Activated CD4-positive, alpha-beta T cell treated with anti-CD3 and anti-CD28 coated beads, Interleukin-10, Interleukin-2, amounts not matched to agents 100 ng/mL and 50 ng/mL, durations not matched to agents 16 hours and 8 hours (primary cell): ENCODE measurements at regions not wholly inside any gene's neighbourhood (a gene's known extent, or its start where the extent isn't known, plus 50 kb on each side); places are given as distances from the start of the nearest gene placed in this dataset.
A peak's percentile ranks its signal among the peaks of the same experiment; 100 is the strongest.
"Not testable (repeated sequence)": the region's sequence is repeated elsewhere in the genome, so short reads cannot be mapped to it uniquely, and the experiment has no call there.

Experiments used
- DNase-seq: peaks from one replicate; pipeline ENCODE4 v3.0.0-alpha.2; 2020

GRCh38 chr7:130850956-130851355, 116.9 kb upstream of the KLF14 start:
- DNase-seq: no peak

- DNase-seq: no peak
Observed at GRCh38 chr7:130852867-130853266, 118.9 kb upstream of the KLF14 start.

DNA sequence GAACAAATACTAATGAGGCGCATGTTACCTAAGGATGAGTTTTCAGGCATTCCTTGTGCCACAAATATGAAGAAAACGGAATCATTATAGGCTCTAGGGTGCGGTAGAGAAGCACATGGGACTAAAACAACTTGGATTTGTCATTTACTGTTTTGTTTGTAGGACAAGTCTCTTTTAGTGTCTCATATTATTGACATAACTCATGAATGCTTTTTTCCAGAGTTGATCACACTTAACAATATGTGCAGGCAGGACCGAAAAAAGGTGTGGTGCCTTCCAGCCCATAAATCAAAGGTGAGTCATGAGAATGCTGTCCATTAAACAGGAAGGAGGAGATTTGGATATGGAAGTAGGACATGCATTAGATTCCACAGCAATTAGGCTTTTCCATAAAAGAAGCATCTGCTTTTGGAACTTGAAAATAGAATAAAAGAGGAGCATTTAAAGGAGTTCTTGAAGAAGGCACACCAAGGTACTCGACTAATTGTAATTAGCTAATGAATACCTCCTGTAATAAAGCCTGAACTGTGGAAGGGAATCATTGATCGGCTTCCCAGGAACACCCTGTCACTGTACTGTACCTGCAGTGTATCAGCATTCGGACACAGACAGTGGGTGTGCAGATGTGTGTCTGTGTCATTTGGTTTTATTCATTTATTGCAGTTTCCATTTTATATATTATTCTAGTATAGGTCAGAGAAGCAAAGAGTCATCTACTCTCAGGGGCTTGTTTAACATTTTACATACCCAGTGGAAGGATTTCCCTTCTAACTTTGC, 119.7 kb upstream of the KLF14 start:
- no peak for DNase-seq

GRCh38 chr7:130854481-130854880, 120.5 kb upstream of the KLF14 start:
- DNase-seq: no peak

DNA sequence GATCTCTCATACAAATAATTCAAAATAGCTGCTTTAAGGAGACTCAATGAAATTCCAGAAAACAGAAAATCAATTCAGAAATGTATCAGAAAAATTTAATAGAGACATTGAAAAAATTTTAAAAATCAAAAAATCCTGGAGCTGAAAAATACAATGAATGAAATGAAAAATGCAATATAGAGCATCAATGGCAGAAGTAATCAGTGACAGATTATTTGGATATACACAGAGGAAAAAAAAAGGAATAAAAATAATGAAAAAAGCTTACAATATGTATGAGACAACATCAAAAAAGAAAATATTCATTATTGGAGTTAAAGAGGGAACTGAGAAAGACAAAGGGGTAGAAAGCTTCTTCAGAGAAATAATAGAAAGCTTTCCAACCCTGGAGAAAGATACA, 122.9 kb upstream of the KLF14 start:
- DNase-seq: no peak

GRCh38 chr7:130860832-130861231, 126.8 kb upstream of the KLF14 start:
- DNase-seq: not testable (repeated sequence)

- DNase-seq: no peak
Observed at GRCh38 chr7:130865408-130866236, 131.6 kb upstream of the KLF14 start.

GRCh38 chr7:130867039-130867438, 133.0 kb upstream of the KLF14 start:
- DNase-seq: no peak

DNA sequence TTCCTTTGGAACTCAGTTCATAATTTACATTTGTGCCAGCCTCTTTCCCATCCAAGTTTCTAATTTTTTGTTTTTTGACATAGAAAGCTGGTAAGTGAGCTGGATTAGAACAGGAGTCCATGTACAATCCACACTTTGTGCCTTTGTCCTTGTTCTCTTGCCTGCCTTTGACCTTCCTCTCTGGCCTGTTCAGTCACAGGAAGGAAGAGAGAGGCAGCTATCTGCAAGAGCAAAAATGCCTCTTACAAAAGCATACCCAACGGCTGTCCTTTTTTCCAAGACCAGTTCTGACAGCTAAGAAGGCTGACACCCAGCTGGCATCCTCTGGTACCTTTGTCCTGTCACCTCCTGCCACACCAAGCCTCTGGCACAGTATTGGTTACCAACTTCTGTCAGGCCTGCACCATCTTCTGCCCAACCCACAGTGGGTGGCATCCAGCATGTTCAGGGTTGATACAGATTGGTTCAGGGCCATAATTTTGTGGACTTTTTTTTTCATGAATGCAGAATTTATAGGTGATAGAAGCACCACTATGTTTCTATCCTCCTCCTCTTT, 133.7 kb upstream of the KLF14 start:
- DNase-seq: no peak

DNA sequence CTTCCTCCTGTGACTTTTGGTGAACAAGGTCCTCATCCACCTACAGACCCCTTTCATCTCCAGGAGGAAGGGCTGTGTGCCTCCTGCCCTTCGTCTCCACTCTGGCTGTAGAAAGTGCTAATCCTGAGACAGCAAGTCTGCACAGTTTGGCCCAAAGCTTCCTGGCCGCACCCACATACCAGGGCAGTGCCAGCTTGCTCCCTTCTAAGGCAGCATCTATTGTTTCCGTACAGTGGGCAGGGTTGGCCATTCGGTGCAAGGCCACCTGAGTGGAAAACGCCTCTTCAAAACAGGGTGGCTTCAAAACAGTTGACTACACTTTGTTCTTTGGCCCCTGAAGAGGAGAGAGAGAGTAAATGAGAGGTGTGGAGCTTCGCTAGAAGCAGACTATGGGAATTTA, 134.1 kb upstream of the KLF14 start:
- no peak for DNase-seq

DNA sequence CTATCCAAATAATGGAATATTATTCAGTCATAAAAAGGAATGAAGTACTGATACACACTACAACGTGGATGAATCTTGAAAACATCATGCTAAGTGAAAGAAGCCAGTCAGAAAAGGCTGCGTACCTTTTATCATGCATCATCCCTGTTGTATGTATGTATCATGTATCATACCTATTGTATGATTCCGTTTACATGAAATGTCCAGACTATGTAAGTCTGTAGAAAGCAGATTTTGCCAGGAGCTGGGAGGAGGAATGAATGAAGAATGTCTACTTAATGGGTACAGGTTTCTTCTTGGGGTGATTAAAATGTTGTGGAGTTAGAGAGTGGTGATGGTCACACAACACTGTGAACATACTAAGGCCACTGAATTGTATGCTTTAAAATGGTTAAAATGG, 135.9 kb upstream of the KLF14 start:
- DNase-seq: no peak

GRCh38 chr7:130872341-130872740, 138.3 kb upstream of the KLF14 start:
- DNase-seq: no peak

DNA sequence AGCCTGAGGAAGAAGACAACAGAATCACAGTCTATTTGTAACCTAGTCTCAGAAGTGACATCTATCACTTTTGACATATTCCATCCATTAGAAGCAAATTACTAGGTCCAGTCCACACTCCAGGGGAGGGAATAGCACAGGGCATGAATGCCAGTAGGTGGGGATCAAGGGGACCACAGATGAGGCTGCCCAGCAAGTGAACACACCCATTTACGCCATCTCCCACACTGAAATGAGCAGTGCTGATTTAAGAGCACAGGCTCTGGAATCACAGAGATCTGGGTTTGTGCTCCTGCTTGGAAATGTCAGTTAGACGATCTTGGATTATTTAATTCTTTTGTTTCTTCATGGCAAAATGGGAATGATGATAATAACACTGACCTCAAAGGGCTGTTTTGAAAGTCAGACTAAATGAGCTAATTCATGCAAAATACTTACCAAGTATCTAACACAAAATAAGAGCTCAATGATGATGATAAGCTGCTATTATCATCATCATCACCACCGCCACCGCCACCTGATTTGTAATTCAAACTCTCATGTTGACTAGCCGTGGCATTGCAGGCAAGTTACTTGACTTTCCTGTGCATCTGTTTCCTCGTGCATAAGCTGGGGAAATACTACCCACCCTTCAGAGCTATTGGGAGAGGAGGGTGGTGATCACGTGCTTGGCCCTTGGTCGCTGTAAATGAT, 138.9 kb upstream of the KLF14 start:
- no peak for DNase-seq

- DNase-seq: no peak
Observed at GRCh38 chr7:130874071-130874915, 140.3 kb upstream of the KLF14 start.

GRCh38 chr7:130875265-130875741, 141.3 kb upstream of the KLF14 start:
- peak; percentile 57 for DNase-seq

GRCh38 chr7:130875901-130876300, 141.9 kb upstream of the KLF14 start:
- DNase-seq: no peak

GRCh38 chr7:130877236-130877990, 143.4 kb upstream of the KLF14 start:
- no peak for DNase-seq

- no peak for DNase-seq
Observed at GRCh38 chr7:130877991-130878305, 143.9 kb upstream of the KLF14 start.

DNA sequence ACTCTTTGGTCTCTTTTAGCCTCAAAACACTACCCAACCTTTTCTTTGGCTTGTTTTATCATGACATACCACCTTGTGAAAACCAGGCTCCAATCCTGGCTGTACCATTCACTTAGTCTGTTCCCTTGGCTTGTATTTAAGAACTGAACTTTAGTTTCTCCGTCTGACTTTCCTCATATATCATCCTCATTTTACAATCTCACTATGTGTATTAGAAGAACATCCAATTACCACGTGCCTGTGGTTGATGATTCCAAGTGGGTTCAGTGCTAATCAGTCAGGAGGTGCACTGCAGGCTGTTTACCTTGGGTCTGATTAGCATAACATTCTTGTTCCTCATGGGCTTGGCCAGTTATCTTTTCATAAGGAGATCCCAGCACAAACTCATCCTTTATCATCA, 144.8 kb upstream of the KLF14 start:
- no peak for DNase-seq

DNA sequence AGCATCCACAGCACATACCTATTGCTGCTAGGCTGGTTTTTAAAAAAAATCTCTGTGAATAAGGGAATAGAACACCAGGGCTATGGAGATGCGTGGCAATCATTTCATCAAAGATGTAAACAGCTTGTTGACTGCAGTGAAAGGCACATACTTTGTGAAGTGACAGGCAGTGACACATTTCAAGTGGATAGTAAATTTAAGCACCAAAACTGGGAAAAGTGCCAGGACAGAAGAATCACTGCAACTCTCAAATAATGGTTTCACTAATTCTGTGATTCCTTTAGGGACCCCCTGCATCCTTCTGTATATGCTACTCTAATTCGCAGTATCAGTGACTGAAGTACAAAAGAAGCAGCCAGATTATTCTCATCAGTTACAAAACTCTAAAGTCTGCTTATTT, 145.2 kb upstream of the KLF14 start:
- DNase-seq: no peak

DNA sequence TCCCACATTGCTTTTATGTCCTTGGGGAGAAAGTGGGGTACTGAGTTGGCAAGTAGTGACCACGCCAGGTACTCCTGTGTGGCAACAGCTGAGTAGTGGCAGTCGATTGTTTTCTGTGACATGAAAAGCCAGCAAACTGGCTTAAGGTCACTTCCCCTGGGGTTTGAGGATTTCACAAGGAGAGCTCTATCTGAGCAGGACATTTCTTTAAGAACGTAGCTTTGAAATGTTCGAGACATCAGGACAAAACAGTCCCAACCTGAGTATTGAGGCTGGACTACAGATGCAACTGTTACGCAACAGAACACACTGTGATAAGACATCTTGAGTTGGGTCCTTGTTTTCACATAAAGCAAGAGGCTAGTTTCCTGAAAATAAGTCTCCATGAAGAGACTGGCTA, 146.7 kb upstream of the KLF14 start:
- no peak for DNase-seq
